HG03342 (cell line): ENCODE measurements at regions not wholly inside any gene's neighbourhood (a gene's known extent, or its start where the extent isn't known, plus 50 kb on each side); places are given as distances from the start of the nearest gene placed in this dataset.
"Not testable (repeated sequence)": the region's sequence is repeated elsewhere in the genome, so short reads cannot be mapped to it uniquely, and the experiment has no call there.

Source experiments
- ATAC-seq: cut with Tn5 transposase; IDR thresholded peaks from one replicate; pipeline ENCODE4 v1.9.1; 2021; ENCODE audit warnings: mild to moderate bottlenecking, moderate library complexity; ENCODE audit not compliant: unreplicated experiment

DNA sequence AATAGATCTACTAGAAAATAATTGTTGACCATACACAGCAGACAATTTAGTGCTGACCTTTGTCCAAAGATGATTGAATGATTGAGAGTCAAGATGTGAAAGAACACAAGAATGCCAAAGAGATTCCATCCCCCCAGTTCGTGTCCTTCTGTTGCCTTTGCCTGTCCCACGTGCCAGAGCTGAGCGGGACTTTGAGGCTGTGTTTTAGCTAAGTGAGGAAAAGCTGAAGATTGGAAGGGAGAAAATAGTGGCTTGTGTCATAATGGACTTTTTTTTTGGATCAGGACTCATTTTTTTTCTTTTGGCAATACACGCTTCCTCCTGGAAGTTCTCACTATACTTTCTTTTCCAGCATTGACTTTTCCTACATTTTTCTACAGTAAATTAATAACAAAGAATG lies 206.6 kb upstream of the MDFIC2 start:
- ATAC-seq: no peak

DNA sequence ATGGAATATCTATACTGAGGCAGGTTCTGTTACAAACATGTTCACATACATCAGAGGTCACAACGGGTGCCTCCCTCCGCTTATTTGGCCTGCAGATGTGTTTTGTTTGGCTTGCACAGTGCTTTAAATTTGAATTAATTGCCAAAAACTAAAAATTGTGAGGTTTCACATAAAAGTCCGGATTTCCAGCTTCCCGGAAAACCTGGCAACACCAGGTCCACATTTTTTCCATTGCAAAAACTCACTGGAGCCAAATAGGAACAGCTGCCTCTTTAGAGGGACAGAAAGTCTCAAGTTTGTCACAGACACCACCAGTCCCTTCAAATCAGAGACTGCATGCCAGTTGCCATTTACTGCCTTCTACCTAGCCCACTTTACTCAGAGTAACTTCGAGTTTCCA lies 205.9 kb upstream of the MDFIC2 start:
- no peak for ATAC-seq

DNA sequence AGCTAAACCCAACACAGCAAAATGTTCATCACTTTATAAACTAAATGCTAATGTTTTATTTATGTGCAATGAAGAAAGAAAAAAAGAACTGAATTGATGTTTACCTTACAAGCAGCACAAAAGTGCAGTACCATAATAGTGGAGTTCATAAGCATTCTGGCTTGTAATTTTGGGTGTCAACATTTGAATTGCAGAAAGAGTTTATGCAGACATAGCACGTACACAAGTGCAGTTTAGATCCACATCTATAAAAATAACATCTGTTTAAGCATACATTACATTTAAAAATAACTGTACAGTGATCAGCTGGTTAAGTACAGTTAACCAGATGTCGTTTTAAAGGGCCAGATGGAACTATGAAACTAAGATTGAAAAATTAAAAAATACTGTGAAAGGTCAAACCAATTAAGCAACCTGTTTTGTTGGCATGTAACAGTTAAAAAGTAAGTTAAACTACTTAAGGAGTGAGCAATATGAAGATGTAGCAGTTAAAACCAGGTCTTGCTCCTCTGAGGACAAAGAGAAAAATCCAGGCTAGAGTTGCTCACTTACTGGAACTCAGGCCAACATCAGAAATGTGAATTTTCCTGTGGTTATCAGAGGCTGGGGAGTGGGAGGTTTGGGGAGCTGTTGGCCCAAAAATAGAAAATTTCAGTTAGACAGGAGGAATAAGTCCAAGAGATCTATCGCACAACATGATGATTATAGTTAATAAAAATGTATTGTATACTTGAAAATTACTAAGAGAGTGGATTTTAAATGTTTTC lies 204.9 kb upstream of the MDFIC2 start:
- no peak for ATAC-seq

DNA sequence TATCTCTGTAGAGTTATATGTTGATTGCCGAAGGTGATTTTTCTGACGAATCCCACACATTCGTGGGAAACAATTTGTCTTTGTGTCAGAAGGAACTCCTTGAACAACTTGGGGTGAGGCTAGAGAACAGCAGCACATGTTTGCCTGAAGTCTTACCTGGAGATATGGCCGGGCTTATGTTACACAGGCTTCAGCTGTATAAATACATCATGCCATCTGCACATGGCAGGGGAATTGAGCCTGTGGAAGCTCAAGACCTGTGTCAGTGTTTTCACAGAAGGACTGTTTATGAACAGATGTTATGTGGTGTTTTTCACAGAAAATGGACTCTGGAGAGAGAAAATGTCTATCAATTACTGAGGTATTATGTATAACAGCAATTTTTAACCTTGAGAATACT lies 203.6 kb upstream of the MDFIC2 start:
- ATAC-seq: no peak

DNA sequence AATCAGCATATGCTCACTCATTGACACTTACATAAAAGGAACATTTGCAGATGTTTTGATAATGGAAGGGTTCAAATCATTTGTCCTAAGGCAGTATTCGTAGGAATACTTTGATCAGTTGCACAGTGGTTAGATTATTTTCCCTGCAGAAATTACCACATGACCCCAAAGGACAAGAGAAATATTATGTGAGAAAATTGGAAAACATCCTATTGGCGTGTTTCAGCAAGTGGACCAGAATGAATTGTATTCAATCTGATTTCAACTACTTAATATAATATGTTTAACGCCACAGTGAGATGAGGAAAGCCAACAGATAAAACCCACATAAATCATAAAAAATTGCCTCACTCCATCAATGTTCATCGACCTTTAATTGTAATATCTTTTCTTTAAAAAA lies 195.0 kb upstream of the MDFIC2 start:
- no peak for ATAC-seq

DNA sequence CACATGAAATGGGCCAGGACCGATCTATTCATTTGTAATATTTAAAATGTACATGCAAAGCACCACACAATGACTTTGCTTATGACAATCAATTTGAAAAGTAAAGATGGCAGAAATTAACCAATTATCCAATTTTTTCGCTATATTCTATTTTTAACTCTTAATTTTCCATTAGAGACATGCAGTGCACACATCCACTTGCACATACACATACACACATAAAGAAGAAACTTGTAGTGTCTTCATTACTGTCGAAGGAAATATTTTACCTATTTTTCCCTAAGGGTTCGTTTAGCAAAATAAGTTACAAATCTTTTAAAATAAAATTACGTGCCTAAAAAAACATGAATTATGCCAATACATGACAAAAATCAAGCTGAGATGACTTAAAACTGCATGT lies 194.3 kb upstream of the MDFIC2 start:
- ATAC-seq: no peak

DNA sequence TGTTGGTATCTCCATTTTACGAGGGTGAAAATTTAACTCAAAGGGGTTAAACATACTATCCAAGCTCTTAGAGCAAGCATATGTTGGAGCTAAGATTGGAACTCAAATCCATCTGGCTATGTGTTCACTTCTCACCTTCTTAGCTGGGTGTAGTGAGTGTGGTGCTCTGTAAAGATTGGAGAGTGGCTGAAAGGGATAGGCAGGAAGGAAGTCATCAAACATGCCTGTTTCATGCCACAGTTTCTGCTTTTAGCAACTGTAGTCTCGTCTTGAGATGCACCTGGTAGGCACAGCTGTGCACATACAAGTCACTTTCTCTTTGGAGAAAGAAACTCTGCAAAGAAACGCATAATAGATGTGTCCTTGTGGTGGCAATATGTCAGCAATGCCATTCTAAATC lies 189.1 kb upstream of the MDFIC2 start:
- ATAC-seq: no peak

DNA sequence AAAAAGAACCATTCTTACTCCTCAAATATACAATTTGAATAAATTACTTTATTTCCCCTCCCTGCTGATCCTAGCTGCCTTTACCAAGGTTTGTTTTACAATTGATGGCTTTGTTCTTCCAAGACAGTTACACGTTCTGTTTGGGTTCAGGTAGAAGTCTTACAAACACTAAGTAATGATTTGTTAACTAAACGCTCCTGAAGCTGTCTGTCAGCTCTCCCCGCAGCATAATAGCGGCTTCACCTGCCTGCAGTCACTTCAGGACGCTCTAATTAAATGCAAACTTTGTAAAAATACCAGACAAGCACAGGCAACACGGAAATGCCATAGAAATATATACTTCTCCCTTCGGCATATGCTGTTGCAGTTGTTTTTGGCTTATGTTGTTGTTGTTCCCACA lies 176.4 kb upstream of the MDFIC2 start:
- no peak for ATAC-seq

DNA sequence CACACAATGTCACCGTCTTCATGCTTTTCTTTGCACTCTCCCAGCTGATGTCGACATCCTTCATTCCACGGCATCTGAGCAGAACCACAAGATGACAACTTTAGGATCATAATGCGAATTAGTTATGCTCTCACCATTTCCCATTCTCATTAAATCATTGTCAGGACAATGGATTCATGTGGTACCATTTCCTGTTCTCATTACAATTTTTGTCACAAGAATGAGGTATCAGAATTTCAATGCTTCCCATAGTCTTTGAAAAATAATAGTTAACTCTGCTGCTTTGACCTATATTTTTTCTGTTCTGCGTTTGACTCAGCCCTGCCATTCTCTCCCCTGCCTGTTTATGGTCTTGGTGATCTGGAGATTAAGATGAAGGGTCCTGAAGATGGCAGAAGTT lies 175.7 kb upstream of the MDFIC2 start:
- no peak for ATAC-seq

DNA sequence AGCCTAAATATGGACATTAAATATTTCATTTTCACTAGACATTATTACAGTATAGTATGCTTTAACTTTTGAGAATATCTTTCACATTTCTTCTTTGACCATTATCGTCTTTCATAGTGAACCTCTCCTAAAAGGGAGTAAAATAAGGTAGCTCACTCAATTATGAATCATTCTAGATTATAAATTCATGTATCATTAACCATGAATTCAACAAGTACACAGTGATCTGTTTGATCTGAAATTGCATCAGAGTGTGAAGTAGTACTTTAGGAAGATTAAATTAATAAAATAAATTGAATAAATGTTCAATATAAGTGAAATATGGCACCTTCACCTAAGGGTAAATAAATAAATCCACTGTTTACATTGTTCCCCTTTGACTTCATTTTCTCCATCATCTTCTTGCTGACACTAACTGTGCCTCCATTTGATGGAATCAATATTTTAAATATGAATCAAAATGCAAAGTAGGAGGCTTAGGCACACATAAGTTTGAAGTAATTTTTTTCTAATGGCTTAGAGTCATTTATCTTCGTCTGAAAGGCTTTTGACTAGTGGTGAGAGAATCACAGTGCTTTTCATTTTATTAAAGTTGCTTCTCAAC lies 174.1 kb upstream of the MDFIC2 start:
- no peak for ATAC-seq

DNA sequence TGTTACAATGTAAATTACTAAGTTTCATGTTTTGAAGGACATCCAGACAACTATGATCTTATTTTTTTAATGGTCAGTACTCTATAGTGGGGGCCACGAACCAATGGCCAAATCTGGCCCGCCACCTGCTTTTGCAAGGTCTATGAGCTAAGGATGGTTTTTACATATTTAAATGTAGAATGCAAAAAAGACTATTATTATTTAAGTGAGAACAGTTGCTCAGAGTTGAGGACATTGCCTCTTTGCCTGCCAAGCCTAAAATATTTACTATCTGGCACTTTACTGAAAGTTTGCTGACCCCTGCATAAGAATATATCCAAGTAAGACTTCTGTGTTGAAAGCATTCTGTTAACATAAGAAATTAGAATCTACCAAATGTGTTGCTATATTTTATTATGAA lies 163.7 kb upstream of the MDFIC2 start:
- no peak for ATAC-seq

DNA sequence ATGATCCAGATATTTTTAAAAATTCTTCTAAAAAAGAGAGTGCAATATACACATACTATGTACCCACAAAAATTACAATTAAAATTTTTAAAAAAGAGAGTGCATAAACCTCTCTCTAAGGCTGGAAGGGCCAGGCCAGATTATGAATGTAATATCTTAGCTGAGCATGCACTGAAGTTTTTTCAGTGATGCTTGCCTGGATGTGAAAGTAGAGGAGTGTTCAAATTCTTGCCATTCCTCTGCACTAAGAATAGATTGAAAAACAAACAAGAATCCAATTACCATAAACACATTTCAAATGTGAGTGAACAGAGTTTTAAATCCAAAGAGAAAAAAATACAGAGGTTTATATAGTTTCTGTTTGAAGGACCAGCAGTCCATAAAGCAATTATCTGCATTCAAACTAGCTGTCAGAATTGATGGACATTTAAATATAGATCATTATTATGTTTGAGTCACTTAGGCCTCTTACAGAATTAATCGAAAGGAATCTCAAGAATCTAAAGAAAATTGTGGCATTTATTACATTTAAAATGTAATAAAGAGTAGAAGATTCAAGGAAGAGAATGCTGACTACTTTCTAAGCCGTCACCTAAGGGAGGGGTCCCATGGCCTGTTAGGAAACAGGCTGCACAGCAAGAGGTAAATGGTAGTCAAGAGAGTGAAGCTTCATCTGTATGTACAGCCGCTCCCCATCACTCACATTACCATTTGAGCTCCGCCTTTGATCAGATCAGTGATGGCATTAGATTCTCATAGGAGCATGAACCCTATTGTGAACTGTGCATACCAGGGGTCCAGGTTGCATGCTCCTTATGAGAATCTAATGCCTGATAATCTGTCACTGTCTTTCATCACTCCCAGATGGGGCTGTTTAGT lies 159.3 kb upstream of the MDFIC2 start:
- ATAC-seq: no peak

DNA sequence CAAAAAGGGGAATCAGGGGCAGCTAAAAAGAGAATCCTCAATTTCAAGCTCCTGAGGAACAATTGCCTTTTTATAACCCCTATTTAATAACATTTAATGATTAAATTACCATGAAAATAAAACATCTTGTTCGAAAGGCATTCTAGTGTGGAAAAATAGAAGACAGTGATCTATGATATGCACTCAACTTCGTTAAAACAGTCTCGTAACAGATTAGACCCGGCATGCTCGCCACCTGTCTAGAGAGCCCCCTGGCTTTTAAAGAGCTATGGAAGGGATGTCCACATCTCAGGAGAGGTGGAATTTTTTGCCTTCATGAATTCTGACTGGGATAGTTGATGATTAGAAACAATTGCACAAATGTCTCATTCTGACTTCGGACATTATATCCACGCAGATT lies 153.7 kb upstream of the MDFIC2 start:
- no peak for ATAC-seq

DNA sequence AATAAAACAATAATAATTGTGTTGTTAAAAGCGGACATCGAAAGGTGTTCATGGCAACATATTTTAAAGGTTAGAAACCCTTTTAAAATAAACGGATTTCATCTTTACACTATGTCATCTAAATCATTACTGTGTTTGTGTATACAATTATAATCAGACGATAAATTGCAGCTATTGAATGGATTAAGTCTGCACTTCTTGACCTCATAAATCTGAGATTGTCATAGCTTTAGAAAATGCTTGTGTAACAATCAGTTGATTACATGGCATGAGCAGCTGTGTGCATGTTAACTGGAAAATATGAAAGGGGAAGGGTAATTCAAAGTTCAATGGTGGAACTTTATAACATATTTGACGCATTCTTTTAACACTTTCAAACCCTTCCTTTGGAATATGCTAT lies 152.4 kb upstream of the MDFIC2 start:
- no peak for ATAC-seq

DNA sequence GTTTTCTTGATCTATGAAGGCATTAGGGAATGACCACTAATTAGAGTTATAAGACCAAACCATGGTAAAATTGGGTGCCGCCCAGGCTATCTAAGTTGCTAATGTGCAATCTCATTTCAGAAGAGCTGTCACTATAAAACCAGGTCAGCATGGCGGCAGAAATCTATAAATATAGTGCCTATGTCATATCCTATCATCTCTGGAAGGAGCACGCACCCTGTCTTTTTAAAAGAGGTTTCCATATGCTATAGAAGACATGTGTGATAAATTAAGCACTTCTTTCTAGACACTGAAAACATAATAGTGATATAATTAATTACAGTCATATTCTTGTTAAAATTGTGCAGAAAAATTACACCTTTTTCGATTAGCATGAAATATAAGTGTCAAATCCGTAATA lies 152.0 kb upstream of the MDFIC2 start:
- ATAC-seq: no peak

DNA sequence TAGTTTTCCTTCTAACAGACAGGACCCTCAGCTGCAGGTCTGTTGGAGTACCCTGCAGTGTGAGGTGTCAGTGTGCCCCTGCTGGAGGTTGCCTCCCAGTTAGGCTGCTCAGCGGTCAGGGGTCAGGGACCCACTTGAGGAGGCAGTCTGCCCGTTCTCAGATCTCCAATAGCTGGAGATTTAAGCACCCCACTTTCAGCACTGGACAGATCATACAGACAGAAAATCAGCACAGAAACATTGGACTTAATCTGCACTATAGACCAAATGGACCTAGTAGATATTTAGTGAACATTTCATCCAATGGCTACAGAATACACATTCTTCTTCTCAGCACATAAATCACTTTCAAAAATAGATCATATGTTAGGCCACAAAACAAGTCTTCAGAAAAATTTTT lies 137.8 kb upstream of the MDFIC2 start:
- not testable (repeated sequence) for ATAC-seq

DNA sequence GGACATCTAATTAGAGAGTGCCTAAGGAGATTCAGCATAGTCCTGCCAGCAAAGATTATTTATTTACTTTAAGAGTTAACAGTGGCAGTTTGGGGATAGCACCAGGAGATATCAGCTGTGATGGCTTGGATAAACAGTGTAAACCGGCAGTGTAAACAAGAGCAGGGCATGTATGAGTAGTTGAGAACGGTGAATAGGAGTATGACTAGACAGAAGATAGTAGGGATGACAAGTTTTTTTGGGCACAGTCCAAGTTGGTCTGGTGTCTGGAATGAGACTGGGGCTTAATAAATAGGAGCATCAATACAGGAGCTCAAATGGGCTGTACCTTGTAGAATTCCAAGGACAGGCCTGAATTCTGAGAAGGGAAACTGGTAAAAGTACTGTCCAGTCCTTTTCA lies 123.0 kb upstream of the MDFIC2 start:
- ATAC-seq: not testable (repeated sequence)

DNA sequence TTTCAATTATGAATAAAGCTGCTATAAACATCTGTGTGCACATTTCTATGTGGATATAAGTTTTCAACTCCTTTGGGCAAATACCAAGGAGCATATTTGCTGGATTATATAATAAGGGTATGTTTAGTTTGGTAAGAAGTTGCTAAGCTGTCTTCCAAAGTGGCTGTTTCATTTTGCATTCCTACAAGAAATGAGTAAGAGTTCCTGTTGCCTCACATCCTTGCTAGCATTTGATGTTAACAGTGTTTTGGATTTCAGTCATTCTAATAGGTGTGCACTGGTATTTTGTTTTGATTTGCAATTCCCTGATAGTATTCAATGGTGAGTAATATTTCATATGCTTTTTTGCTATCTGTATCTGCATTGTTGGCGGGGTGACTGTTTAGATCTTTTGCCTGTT lies 120.7 kb upstream of the MDFIC2 start:
- ATAC-seq: no peak

DNA sequence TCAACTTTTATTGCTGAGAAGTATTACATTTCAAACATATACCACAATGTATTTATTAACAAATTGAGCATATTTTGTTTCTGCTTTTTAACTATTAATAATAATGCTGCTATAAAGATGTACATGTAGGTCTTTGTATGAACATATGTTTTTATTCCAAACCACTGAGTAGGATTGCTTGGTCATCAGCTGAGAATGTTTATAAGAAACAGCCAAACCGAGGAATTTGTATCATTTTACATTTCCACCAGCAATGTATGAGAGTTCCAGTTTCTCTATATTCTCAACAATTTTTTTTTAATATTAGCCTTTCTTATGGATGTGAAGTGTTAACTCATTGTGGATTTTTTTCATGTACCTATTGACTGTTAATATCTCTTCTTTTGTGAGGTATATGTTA lies 119.5 kb upstream of the MDFIC2 start:
- no peak for ATAC-seq

DNA sequence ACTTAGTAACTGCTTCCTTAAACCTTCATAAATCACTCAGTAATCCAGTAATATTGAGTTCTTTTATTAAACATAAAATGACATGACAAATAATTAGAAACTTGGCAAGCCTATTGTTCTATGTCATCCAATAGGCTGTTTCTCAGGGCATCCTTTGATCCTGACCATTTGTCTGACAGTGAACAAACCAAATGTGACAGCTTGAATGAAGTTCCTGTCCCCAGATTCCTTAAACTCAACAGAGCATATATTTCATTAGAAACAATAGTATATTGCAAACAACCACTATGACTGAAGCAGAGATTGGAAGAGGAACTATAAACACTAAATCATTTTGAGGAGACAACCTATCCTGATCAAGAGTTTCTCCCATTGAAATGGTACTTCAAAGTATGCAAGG lies 113.6 kb upstream of the MDFIC2 start:
- ATAC-seq: no peak

DNA sequence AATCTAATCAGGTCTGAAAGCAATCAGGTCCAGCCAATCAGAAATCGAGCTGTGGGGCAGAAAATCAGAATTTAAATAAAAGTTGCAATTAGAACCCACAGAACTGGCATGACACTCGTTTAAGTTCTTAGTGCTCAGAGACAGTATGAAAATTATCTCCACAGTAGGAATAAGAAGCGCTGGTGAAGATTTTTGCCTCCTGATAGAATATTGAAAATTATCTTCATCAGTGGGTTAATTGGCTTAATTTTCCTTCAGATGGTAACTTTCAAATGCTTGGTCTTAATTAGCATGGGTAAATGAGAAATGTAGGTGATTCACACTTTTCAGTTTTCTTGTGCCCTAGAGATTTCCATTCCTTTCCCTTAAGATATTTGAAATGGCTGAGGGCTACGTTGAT lies 109.1 kb upstream of the MDFIC2 start:
- ATAC-seq: no peak

DNA sequence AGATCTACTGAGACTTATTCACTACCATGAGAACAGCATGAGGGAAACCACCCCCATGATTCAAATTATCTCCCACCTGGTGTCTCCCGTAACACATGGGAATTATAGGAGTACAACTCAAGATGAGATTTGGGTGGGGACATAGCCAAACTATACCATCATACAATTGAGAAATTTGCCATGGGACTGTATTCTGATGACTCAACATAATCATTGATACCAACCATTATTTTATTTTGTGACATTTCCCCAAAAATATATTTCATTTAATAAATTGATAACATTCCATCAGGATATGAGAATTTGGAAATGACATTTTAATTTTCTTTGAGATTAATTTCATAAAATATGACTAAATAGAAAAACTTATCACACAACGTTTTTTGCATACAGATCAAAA lies 96.6 kb upstream of the MDFIC2 start:
- ATAC-seq: no peak
